Suprapubic skin (tissue), 4 donors: ENCODE measurements at regions not wholly inside any gene's neighbourhood (a gene's known extent, or its start where the extent isn't known, plus 50 kb on each side); places are given as distances from the start of the nearest gene placed in this dataset.
"Not testable (repeated sequence)": the region's sequence is repeated elsewhere in the genome, so short reads cannot be mapped to it uniquely, and the experiment has no call there.

Experiments used
- DNase-seq, 2 donors: peaks; one replicate each; pipeline ENCODE4 v3.0.0-alpha.2; 2019; ENCODE audit warnings: low spot score in 2 of 2
- H3K27ac ChIP-seq: fragments of 200-600 bp; sonication (generic); one replicate; pipeline ENCODE4 v1.5.1; 2019
- H3K27me3 ChIP-seq: fragments of 200-600 bp; sonication (generic); one replicate; pipeline ENCODE4 v1.5.1; 2019
- H3K36me3 ChIP-seq: fragments of 200-600 bp; sonication (generic); one replicate; pipeline ENCODE4 v1.5.1; 2019
- H3K4me1 ChIP-seq: fragments of 200-600 bp; sonication (generic); one replicate; pipeline ENCODE4 v1.5.1; 2019
- H3K4me3 ChIP-seq: fragments of 200-600 bp; sonication (generic); one replicate; pipeline ENCODE4 v1.5.1; 2019; ENCODE audit warnings: mild to moderate bottlenecking
- H3K9me3 ChIP-seq: fragments of 200-600 bp; sonication (generic); one replicate; pipeline ENCODE4 v1.5.1; 2019
- CTCF ChIP-seq, 2 donors: fragments of 200-600 bp in 1 of 2; fragments of 450-650 bp in 1 of 2; sonication (generic) in 1 of 2; IDR thresholded peaks; one replicate each; pipeline ENCODE4 v1.5.1; 2016 to 2019; ENCODE audit warnings: antibody characterized with exemption in 2 of 2, mild to moderate bottlenecking in 1 of 2, moderate library complexity in 1 of 2
- EP300 ChIP-seq: sonication (generic); formaldehyde crosslinking; IDR thresholded peaks from one replicate; pipeline ENCODE4 v1.6.1; 2017; ENCODE audit warnings: antibody characterized with exemption
- POLR2A ChIP-seq, 2 donors: fragments of 450-650 bp; IDR thresholded peaks; one replicate each; pipeline ENCODE4 v1.6.1; 2017; ENCODE audit warnings: antibody characterized with exemption in 2 of 2, mild to moderate bottlenecking in 2 of 2, moderate library complexity in 2 of 2
- POLR2AphosphoS5 ChIP-seq, 3 donors: sonication (generic); formaldehyde crosslinking; IDR thresholded peaks; one replicate each; pipeline ENCODE4 v1.6.1; 2017; ENCODE audit warnings: antibody characterized with exemption in 3 of 3
- WGBS: methylation state at CpG from one replicate; pipeline ENCODE4 v1.1.5; 2018; 5-methylcytosine and 5-hydroxymethylcytosine counted together

DNA sequence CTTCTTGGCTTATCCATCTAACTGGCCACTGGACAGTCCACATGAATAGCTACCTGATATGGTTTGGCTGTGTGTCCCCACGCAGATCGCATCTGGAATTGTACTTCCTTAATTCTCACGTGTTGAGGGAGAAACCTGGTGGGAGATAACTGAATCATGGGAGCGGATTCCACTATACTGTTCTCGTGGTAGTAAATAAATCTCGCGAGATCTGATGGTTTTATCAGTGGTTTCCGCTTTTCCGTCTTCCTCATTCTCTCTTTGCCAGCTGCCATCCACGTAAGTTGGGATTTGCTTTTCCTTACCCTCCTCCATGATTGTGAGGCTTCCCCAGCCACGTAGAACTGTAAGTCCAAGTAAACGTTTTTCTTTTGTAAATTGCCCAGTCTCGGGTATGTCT lies 1496.4 kb downstream of the KHDRBS2 start:
- H3K4me1 ChIP-seq, H3K4me3 ChIP-seq, H3K27me3 ChIP-seq, DNase-seq, H3K27ac ChIP-seq, H3K36me3 ChIP-seq, H3K9me3 ChIP-seq: not testable (repeated sequence)
- WGBS, result 84% methylated on average over 13 of the region's 13 CpGs

GRCh38 chr6:60782698-60783464 lies 1503.1 kb downstream of the KHDRBS2 start:
- 80% methylated on average over 4 of the region's 4 CpGs for WGBS
- H3K4me1 ChIP-seq, H3K36me3 ChIP-seq, H3K27ac ChIP-seq, H3K27me3 ChIP-seq, H3K4me3 ChIP-seq, DNase-seq, H3K9me3 ChIP-seq: not testable (repeated sequence)

DNA sequence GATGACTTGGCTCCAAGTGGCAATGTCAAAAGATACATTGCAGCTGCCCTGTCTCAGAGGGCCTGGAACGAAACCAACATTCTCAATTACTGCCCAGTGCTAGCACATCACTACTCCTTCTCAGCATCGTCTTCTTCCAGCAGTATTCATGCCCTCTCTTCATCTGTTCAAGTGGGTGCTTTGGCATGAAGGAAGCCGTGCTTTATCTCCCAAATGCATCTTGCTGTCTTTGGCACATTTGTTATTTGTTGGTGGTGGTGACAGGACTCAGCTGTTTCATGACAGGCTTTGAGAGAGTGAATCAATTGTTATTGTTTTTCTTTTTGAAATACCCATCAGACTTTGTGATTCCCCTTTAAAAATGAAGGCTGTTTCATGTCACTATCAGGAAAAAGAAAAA lies 1506.4 kb downstream of the KHDRBS2 start:
- 71% methylated on average over 3 of the region's 3 CpGs for WGBS

DNA sequence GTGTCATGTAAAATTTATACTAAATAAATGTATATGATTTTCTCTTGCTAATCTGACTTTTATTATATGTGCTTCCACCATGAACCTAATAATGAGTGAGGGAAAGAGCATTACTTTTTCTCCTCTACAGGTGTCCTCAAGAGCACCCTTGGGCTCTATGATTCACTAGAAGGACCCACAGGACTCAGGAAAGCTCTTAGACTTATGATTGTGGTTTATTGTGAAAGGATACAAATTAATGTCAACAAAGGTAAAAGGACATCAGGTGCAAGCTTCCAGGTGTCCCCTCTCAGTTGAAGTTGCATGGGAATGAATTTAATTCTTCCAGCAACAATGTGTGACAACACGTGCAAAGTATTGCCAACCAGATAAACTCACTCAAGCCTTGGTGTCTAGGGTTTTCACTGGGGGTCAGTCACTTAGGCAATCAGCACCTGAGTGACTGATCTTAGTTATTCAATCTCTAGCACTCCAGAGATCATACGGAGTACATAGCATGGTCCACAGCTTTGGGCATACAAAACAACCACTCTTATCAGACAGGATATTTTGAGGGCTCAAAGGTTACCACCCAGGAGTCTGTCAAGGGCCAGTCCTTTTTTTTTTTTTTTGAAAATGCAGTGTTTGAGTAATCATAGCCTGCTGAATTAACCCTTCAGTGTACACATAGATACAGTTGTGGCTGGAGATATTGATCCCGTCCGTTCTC lies 1518.1 kb downstream of the KHDRBS2 start:
- WGBS, result 75% methylated on average over 4 of the region's 4 CpGs
- H3K4me1 ChIP-seq, H3K9me3 ChIP-seq, DNase-seq, H3K27ac ChIP-seq, H3K36me3 ChIP-seq, H3K27me3 ChIP-seq, H3K4me3 ChIP-seq: not testable (repeated sequence)

More for the DNA sequence above, 1506.4 kb downstream of the KHDRBS2 start:
- H3K9me3 ChIP-seq, H3K27me3 ChIP-seq, H3K4me1 ChIP-seq, H3K4me3 ChIP-seq, H3K36me3 ChIP-seq, H3K27ac ChIP-seq, DNase-seq: not testable (repeated sequence)

DNA sequence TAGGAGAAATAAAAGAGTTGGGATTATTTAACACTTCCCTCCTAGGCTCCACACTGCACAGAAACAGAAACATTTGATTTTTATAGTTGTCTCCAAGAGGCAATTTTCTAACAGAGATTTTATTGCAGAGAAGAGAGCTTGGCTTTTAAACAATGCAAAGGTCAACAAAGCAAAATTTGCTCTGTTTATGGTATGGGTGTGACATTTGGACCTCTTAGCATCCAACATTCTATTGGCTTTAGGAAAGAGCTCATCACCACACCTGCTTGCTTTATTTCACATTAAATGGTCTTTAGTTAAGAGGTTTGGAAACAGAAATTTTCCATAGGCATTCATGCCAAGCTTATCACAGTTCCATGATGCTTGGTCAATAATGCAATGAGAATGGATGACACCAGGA lies 1520.7 kb downstream of the KHDRBS2 start:
- H3K27ac ChIP-seq, DNase-seq, H3K36me3 ChIP-seq, H3K4me3 ChIP-seq, H3K9me3 ChIP-seq, H3K27me3 ChIP-seq, H3K4me1 ChIP-seq: not testable (repeated sequence)

DNA sequence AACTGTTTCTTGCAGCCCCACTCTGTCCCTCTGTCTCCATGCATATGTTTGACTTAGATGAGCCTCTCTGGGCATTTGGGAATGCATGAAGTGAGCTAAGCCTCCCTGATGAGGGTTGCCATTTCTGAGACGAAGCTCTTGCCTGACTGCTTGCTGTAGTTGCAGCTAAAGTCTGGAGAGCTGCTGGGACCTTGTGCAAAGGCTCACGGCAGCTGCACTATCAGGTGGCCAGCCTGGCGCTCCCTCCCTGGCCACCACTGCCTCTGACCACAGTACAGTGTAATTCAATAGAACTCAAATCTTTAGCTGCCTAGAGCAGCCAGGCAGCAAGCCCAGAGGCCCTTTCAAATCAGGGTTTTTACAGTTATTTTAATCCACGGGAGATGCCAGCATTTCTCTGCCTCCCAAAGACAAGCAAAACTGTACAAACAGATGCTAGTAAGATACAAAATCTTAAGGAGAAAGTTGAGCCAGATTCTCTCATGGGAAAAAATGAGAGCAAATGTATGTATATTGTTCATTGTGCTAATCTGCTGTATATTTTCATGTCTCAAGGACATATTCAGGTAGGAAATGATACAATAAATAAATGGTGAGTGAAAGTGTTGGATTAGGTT lies 1522.5 kb downstream of the KHDRBS2 start:
- H3K27me3 ChIP-seq, H3K36me3 ChIP-seq, DNase-seq, H3K9me3 ChIP-seq, H3K4me1 ChIP-seq, H3K4me3 ChIP-seq, H3K27ac ChIP-seq: not testable (repeated sequence)
- 83% methylated on average over 1 of the region's 4 CpGs for WGBS

DNA sequence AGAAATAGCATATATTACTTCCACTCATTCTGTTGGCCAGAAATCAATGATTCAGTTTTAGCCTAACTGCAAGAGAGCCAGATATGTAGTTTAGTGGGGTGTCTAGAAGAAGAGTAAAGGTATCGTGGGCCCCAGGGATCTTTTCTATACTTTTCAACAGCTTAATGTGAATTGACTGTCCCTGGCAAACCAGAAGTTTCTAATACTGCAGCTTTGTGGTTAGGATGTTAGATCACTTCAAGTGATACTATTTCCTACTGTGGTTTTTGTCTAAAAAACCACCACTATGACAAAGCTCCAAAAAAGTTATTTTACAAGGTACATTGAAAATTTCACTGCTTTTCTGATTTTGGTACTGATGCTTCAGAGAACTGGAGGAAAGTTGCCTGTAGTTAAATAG lies 1525.1 kb downstream of the KHDRBS2 start:
- H3K27me3 ChIP-seq, H3K4me1 ChIP-seq, H3K36me3 ChIP-seq, H3K9me3 ChIP-seq, DNase-seq, H3K27ac ChIP-seq, H3K4me3 ChIP-seq: not testable (repeated sequence)
- WGBS, result 74% methylated on average over 1 of the region's 1 CpG

DNA sequence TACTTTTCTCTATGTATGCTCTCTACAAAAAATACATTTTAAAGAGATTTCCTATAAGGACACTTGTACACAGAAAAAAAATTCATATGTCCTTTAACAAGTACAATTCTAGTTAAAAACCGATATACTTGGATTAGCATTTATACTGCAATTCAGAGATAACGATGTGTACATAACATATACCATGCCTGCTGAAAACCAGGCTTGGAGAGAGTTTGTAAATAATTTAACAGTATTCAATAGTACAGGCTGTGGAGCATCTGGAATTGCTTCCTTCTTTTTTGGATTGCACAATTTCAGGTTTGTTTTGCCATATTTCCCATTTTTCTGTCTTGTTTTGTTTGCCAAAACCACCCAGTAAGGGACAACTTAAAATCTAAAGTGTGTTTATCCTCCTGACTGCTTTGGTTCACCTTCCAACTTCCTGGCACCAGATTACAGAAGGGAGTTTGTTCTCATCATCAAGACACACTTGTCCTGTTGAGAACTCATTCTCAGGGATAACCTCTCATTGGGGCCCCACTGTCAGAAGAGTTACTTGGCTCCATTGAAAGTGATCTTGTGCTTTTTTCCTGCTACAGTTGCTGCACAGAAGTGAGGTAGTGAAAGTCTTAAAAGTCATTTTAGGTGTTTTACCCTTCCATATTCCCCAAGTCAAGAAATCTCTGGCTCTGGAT lies 1526.7 kb downstream of the KHDRBS2 start:
- DNase-seq, H3K27me3 ChIP-seq, H3K9me3 ChIP-seq, H3K36me3 ChIP-seq, H3K27ac ChIP-seq, H3K4me3 ChIP-seq, H3K4me1 ChIP-seq: not testable (repeated sequence)
- WGBS, result 87% methylated on average over 2 of the region's 2 CpGs

DNA sequence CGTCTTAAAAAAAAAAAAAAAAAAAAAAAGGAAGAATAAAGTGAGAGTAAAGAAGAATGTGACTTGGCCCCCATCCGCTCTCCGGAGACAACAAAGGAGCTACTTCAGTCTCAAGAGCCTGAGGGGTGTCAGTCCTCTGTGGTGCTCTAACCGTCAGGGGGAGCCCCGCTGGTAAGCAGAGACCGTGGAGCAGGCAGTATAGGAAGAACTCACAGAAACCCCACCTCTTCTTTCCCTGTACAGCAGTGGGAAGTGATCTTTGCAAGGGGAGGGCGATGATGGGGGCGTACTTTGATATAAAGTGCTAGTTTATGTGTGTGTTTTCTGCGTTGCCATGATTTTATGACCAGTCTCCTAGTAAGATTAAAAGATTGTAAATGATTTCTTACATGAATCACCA lies 1527.3 kb downstream of the KHDRBS2 start:
- not testable (repeated sequence) for DNase-seq, H3K4me3 ChIP-seq, H3K4me1 ChIP-seq, H3K27ac ChIP-seq, H3K9me3 ChIP-seq, H3K27me3 ChIP-seq, H3K36me3 ChIP-seq
- WGBS, result 72% methylated on average over 9 of the region's 9 CpGs

DNA sequence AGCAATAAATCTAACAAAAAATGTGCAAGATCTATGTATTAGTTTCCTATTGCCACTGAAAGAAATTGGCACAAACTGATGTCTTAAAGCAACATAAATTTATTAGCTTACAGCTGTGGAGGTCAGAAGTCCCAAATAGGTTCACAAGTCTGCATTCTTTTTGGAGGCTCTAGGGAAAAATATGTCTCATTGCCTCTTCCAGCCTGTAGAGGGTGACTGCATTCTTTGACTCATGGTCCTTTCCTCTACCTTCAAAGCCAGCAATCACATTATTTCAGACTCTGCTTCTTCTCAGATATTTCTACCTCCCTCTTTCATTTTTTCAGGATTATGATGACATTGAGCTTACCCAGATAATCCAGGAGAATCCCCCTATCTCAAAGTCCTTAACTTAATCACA lies 1531.1 kb downstream of the KHDRBS2 start:
- Histone ChIP-seq H3K4me3 (no peak overlapping the region), H3K27me3 (no peaks in the 10 kb centered on the region), H3K36me3 (no peaks in the 10 kb centered on the region), H3K9me3 (peaks cover 3% of the 10 kb centered on the region), H3K27ac (no peak overlapping the region), H3K4me1 (no peaks in the 10 kb centered on the region)
- TF ChIP-seq POLR2AphosphoS5 (IDR thresholded peaks at IDR 0.05) (no peak), POLR2A (IDR thresholded peaks at IDR 0.05) (no peak), CTCF (IDR thresholded peaks at IDR 0.05) (no peak), EP300 (no peak)
- DNase-seq, result no peak

- not testable (repeated sequence) for H3K27ac ChIP-seq, H3K36me3 ChIP-seq, H3K27me3 ChIP-seq, H3K9me3 ChIP-seq, DNase-seq, H3K4me3 ChIP-seq, H3K4me1 ChIP-seq
- 66% methylated on average over 7 of the region's 7 CpGs for WGBS
Measured at GRCh38 chr6:60750353-60751081, 1535.5 kb downstream of the KHDRBS2 start.
